ENCODE measurements at regions not wholly inside any gene's neighbourhood (a gene's known extent, or its start where the extent isn't known, plus 50 kb on each side); places are given as distances from the start of the nearest gene placed in this dataset.

DNA sequence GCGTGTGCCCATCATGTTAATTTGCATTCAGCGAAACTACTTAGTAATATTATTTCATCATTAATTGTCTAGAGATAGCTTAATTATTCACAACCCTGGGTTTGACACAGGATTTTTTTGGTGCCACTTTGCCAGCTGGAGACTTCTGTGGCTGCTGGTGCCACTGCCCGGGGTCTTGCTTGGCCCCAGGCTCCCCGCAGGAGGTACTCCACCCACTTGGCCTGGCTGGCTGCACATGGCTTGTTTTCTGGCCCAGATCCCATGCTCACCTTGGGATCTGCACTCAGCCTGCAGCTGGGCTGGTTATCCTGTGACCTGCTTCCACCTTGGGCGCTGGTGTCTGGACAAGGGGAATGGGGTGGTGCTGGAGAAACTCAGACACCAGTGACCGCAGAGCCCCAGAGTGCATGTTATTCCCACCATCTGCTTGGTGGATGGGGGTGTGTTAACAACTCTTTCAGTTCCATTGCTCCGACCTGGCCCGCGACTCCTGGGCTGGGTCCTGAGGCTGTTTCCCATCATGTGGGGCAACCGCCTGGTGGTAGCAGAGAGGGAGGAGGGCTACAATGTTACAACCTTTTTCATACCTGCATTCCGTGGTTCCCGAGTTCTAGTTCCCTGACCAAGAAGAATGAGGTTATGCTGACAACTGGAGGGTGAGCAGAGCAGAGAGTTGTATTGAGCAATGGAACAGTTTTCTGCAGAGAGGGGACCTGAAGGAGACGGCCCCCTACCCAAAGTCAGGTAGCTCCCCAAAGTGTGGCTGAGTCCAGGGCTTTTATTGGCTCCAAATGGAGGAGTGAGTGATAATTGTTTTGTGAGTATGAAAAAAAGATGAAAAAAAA lies 1950.0 kb upstream of the IGFBP7 start:
- Histone ChIP-seq H3F3A (replicated peaks; ENCODE audit: low read depth) (no peaks in the 10 kb centered on the region), H3K4me1 (ENCODE audit: insufficient read depth) (no peaks in the 10 kb centered on the region), H3K4me2 (no peak overlapping the region), H3K9me2 (ENCODE audit: insufficient read depth) (no peaks in the 10 kb centered on the region), H3K79me2 (replicated peaks; ENCODE audit: insufficient read depth) (no peaks in the 10 kb centered on the region), H3K27me3 (ENCODE audit: insufficient read depth) (no peaks in the 10 kb centered on the region), H3K4me3 (no peak overlapping the region), H4K20me1 (replicated peaks; ENCODE audit: insufficient read depth) (no peaks in the 10 kb centered on the region), H2AFZ (no peak overlapping the region), H3K36me3 (ENCODE audit: insufficient read depth) (no peaks in the 10 kb centered on the region), H3K27ac (ENCODE audit: low read depth) (no peak overlapping the region)
- peaks cover 8% of the 10 kb centered on the region; the same call in 2 of the 3 replicates for H3K36me3 Mint-ChIP-seq (ENCODE audit: low read depth)
- ATAC-seq (no peak), DNase-seq (ENCODE audit: low spot score) (no peak)
- no peak overlapping the region for H3K27ac Mint-ChIP-seq
- peaks cover 16% of the 10 kb centered on the region for H3K9me3 Mint-ChIP-seq
- H3K27me3 Mint-ChIP-seq (ENCODE audit: insufficient read depth, low read depth, poor library complexity) = no peaks in the 10 kb centered on the region
- TF ChIP-seq JUNB (IDR thresholded peaks at IDR 0.05; ENCODE audit: unreplicated experiment) = no peak
- TF ChIP-seq, protein P1, sequence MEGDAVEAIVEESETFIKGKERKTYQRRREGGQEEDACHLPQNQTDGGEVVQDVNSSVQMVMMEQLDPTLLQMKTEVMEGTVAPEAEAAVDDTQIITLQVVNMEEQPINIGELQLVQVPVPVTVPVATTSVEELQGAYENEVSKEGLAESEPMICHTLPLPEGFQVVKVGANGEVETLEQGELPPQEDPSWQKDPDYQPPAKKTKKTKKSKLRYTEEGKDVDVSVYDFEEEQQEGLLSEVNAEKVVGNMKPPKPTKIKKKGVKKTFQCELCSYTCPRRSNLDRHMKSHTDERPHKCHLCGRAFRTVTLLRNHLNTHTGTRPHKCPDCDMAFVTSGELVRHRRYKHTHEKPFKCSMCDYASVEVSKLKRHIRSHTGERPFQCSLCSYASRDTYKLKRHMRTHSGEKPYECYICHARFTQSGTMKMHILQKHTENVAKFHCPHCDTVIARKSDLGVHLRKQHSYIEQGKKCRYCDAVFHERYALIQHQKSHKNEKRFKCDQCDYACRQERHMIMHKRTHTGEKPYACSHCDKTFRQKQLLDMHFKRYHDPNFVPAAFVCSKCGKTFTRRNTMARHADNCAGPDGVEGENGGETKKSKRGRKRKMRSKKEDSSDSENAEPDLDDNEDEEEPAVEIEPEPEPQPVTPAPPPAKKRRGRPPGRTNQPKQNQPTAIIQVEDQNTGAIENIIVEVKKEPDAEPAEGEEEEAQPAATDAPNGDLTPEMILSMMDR (conservative IDR thresholded peaks at IDR 0.05; ENCODE audit: low read depth in 2 of 2) = no peak
- TF ChIP-seq, protein P2, sequence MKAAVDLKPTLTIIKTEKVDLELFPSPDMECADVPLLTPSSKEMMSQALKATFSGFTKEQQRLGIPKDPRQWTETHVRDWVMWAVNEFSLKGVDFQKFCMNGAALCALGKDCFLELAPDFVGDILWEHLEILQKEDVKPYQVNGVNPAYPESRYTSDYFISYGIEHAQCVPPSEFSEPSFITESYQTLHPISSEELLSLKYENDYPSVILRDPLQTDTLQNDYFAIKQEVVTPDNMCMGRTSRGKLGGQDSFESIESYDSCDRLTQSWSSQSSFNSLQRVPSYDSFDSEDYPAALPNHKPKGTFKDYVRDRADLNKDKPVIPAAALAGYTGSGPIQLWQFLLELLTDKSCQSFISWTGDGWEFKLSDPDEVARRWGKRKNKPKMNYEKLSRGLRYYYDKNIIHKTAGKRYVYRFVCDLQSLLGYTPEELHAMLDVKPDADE (IDR thresholded peaks at IDR 0.05) = no peak
- H3K4me3 Mint-ChIP-seq = no peak overlapping the region
- H3K4me1 Mint-ChIP-seq = no peaks in the 10 kb centered on the region

GRCh38 chr4:59060895-59061294 lies 1950.7 kb upstream of the IGFBP7 start:
- Histone ChIP-seq H4K20me1 (replicated peaks; ENCODE audit: insufficient read depth) (no peaks in the 10 kb centered on the region), H2AFZ (no peak overlapping the region), H3K4me3 (no peak overlapping the region), H3K4me1 (ENCODE audit: insufficient read depth) (no peaks in the 10 kb centered on the region), H3K9me2 (ENCODE audit: insufficient read depth) (no peaks in the 10 kb centered on the region), H3K36me3 (ENCODE audit: insufficient read depth) (no peaks in the 10 kb centered on the region), H3K4me2 (no peak overlapping the region), H3F3A (replicated peaks; ENCODE audit: low read depth) (no peaks in the 10 kb centered on the region), H3K27me3 (ENCODE audit: insufficient read depth) (no peaks in the 10 kb centered on the region), H3K79me2 (replicated peaks; ENCODE audit: insufficient read depth) (no peaks in the 10 kb centered on the region), H3K27ac (ENCODE audit: low read depth) (no peak overlapping the region)
- Mint-ChIP-seq H3K27me3 (ENCODE audit: insufficient read depth, low read depth, poor library complexity) (no peaks in the 10 kb centered on the region), H3K27ac (no peak overlapping the region), H3K9me3 (peaks cover 16% of the 10 kb centered on the region), H3K4me3 (no peak overlapping the region), H3K4me1 (no peaks in the 10 kb centered on the region), H3K36me3 (ENCODE audit: low read depth) (peaks cover 8% of the 10 kb centered on the region; the same call in 2 of the 3 replicates)
- no peak for DNase-seq (ENCODE audit: low spot score)
- TF ChIP-seq JUNB (IDR thresholded peaks at IDR 0.05; ENCODE audit: unreplicated experiment) = no peak
- no peak for ATAC-seq

GRCh38 chr4:59063015-59063720 lies 1953.0 kb upstream of the IGFBP7 start:
- H3K4me1 ChIP-seq (ENCODE audit: insufficient read depth) = no peaks in the 10 kb centered on the region
- H3K4me2 ChIP-seq = no peak overlapping the region
- no peak overlapping the region for H3K27ac Mint-ChIP-seq
- no peaks in the 10 kb centered on the region for H3K79me2 ChIP-seq (replicated peaks; ENCODE audit: insufficient read depth)
- no peaks in the 10 kb centered on the region for H3K27me3 ChIP-seq (ENCODE audit: insufficient read depth)
- no peak overlapping the region for H2AFZ ChIP-seq
- no peaks in the 10 kb centered on the region for H4K20me1 ChIP-seq (replicated peaks; ENCODE audit: insufficient read depth)
- H3K9me3 Mint-ChIP-seq = peaks cover 16% of the 10 kb centered on the region
- no peak overlapping the region for H3K27ac ChIP-seq (ENCODE audit: low read depth)
- no peaks in the 10 kb centered on the region for H3K27me3 Mint-ChIP-seq (ENCODE audit: insufficient read depth, low read depth, poor library complexity)
- H3K36me3 Mint-ChIP-seq (ENCODE audit: low read depth) = peaks cover 8% of the 10 kb centered on the region; the same call in 2 of the 3 replicates
- no peak for DNase-seq (ENCODE audit: low spot score)
- H3K36me3 ChIP-seq (ENCODE audit: insufficient read depth) = no peaks in the 10 kb centered on the region
- no peak overlapping the region for H3K4me3 Mint-ChIP-seq
- no peak for TF ChIP-seq JUNB (IDR thresholded peaks at IDR 0.05; ENCODE audit: unreplicated experiment)
- no peaks in the 10 kb centered on the region for H3F3A ChIP-seq (replicated peaks; ENCODE audit: low read depth)
- no peaks in the 10 kb centered on the region for H3K4me1 Mint-ChIP-seq
- no peaks in the 10 kb centered on the region for H3K9me2 ChIP-seq (ENCODE audit: insufficient read depth)
- H3K4me3 ChIP-seq = no peak overlapping the region
- no peak for ATAC-seq
